ENCODE measurements at regions not wholly inside any gene's neighbourhood (a gene's known extent, or its start where the extent isn't known, plus 50 kb on each side); places are given as distances from the start of the nearest gene placed in this dataset.

DNA sequence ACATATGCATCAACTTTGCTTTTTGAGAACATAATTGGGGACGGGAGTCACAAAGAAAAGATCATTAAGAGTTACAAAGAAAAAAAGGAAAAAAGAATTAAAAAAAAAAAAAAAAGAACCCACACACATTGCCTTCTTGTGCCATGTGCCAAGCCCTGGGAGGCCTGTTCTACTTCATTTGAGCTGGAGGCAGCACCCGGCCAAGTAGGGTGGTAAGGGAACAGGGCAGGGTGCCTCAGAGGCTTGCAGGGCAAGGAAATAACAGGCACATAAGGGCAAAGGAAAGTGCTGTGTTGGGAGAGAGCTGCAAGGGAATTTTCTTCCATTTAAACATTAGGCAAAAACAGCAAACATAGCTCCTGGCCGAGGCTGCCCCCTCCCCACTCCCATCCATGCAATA lies 418.0 kb downstream of the TMEM182 start:
- TF ChIP-seq, protein P1, sequence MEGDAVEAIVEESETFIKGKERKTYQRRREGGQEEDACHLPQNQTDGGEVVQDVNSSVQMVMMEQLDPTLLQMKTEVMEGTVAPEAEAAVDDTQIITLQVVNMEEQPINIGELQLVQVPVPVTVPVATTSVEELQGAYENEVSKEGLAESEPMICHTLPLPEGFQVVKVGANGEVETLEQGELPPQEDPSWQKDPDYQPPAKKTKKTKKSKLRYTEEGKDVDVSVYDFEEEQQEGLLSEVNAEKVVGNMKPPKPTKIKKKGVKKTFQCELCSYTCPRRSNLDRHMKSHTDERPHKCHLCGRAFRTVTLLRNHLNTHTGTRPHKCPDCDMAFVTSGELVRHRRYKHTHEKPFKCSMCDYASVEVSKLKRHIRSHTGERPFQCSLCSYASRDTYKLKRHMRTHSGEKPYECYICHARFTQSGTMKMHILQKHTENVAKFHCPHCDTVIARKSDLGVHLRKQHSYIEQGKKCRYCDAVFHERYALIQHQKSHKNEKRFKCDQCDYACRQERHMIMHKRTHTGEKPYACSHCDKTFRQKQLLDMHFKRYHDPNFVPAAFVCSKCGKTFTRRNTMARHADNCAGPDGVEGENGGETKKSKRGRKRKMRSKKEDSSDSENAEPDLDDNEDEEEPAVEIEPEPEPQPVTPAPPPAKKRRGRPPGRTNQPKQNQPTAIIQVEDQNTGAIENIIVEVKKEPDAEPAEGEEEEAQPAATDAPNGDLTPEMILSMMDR (IDR thresholded peaks at IDR 0.05), result no peak
- no peak for TF ChIP-seq POLR2A (IDR thresholded peaks at IDR 0.05)
